Caco-2 (cell line): ENCODE measurements at regions not wholly inside any gene's neighbourhood (a gene's known extent, or its start where the extent isn't known, plus 50 kb on each side); places are given as distances from the start of the nearest gene placed in this dataset.
A peak's percentile ranks its signal among the peaks of the same experiment; 100 is the strongest.
"Not testable (repeated sequence)": the region's sequence is repeated elsewhere in the genome, so short reads cannot be mapped to it uniquely, and the experiment has no call there.

ENCODE experiments used
- BruUV-seq: library from RNA; stranded (reverse); fragments of 400-500 nt; replicated peaks from 2 replicates; lab custom pipeline; 2021; lab: Mats Ljungman, UMichigan
- CTCF ChIA-PET: fragments of 300-600 bp; sonication (Branson Sonifier 250); formaldehyde crosslinking; loops from one replicate; lab custom pipeline; 2022; ENCODE audit warnings: antibody characterized with exemption; lab: Charles Lee
- POLR2A ChIA-PET: fragments of 300-600 bp; sonication (Branson Sonifier 250); formaldehyde crosslinking; loops from one replicate; lab custom pipeline; 2022; ENCODE audit warnings: antibody characterized with exemption; lab: Charles Lee
- DNase-seq, 2 experiments: peaks; one replicate each; pipeline versions ENCODE4 v3.0.0 to v3.0.0-alpha.2; 2020 to 2022
- H3K27me3 ChIP-seq: replicated peaks from 2 replicates; pipeline ENCODE4 v1.6.0; 2011; ENCODE audit warnings: low read length; ENCODE audit not compliant: control insufficient read depth, insufficient read depth
- H3K36me3 ChIP-seq: 2 replicates; pipeline ENCODE4 v1.5.1; 2011; ENCODE audit warnings: low read length; ENCODE audit not compliant: control insufficient read depth, insufficient read depth
- H3K4me1 ChIP-seq: fragments of 250-450 bp; sonication (Bioruptor Pico); 2 replicates; pipeline ENCODE4 v1.5.1; 2020; ENCODE audit warnings: mild to moderate bottlenecking
- H3K4me3 ChIP-seq: 2 replicates; pipeline ENCODE4 v1.5.1; 2011; ENCODE audit warnings: low read depth, mild to moderate bottlenecking, control low read depth, low read length
- H3K9me3 ChIP-seq: fragments of 250-450 bp; sonication (Bioruptor Pico); 2 replicates; pipeline ENCODE4 v1.5.1; 2020; ENCODE audit warnings: mild to moderate bottlenecking, moderate library complexity
- H3K27ac Mint-ChIP-seq: one replicate; pipeline ENCODE4 v1.8.0; 2022; ENCODE audit warnings: mixed read lengths; ENCODE audit not compliant: unreplicated experiment
- H3K27me3 Mint-ChIP-seq: one replicate; pipeline ENCODE4 v1.8.0; 2022; ENCODE audit warnings: mixed read lengths; ENCODE audit not compliant: insufficient read depth, unreplicated experiment
- H3K36me3 Mint-ChIP-seq: one replicate; pipeline ENCODE4 v1.8.0; 2022; ENCODE audit warnings: mild to moderate bottlenecking, mixed read lengths; ENCODE audit not compliant: insufficient read depth, unreplicated experiment
- H3K4me1 Mint-ChIP-seq: one replicate; pipeline ENCODE4 v1.8.0; 2022; ENCODE audit warnings: low read depth, mixed read lengths; ENCODE audit not compliant: unreplicated experiment
- H3K4me3 Mint-ChIP-seq: one replicate; pipeline ENCODE4 v1.8.0; 2022; ENCODE audit warnings: mild to moderate bottlenecking, moderate library complexity, mixed read lengths; ENCODE audit not compliant: unreplicated experiment
- H3K9me3 Mint-ChIP-seq: one replicate; pipeline ENCODE4 v1.8.0; 2022; ENCODE audit warnings: mixed read lengths; ENCODE audit not compliant: unreplicated experiment
- CTCF ChIP-seq, 2 experiments: fragments of 200-600 bp in 1 of 2; IDR thresholded peaks; 1 replicate in 1 of 2; 2 replicates in 1 of 2; pipeline versions ENCODE4 v1.5.1 to v1.8.0; 2011 to 2022; ENCODE audit warnings: antibody characterized with exemption in 1 of 2, control low read depth in 1 of 2, inconsistent platforms in 1 of 2, low read depth in 1 of 2, low read length in 1 of 2, mild to moderate bottlenecking in 1 of 2, moderate library complexity in 1 of 2; ENCODE audit not compliant: insufficient read depth in 1 of 2, severe bottlenecking in 1 of 2, unreplicated experiment in 1 of 2
- intact Hi-C: fragments of 100-400 bp; cut with micrococcal nuclease; formaldehyde crosslinking; loops from one replicate; pipeline ENCODE4 v1.10.0; 2022; ENCODE audit not compliant: unreplicated experiment

- no peak overlapping the region for H3K4me3 Mint-ChIP-seq
- CTCF ChIA-PET = no interaction called here
- no peak for TF ChIP-seq CTCF (IDR thresholded peaks at IDR 0.05; ENCODE audit: insufficient read depth in 1 of 2, low read depth in 1 of 2, low read length in 1 of 2, severe bottlenecking in 1 of 2, unreplicated experiment in 1 of 2)
- POLR2A ChIA-PET = no interaction called here
- no peak for DNase-seq
- no peak overlapping the region for H3K27ac Mint-ChIP-seq
- no peaks in the 10 kb centered on the region for H3K9me3 Mint-ChIP-seq
- H3K27me3 Mint-ChIP-seq = no peaks in the 10 kb centered on the region
- intact Hi-C loops = no loop called here
- H3K9me3 ChIP-seq = no peaks in the 10 kb centered on the region
- no TSS peak for BruUV-seq
- H3K4me1 Mint-ChIP-seq = no peaks in the 10 kb centered on the region
- no peaks in the 10 kb centered on the region for H3K36me3 Mint-ChIP-seq
- H3K36me3 ChIP-seq = no peaks in the 10 kb centered on the region
- no peaks in the 10 kb centered on the region for H3K4me1 ChIP-seq
- H3K27me3 ChIP-seq = no peaks in the 10 kb centered on the region
- no peak overlapping the region for H3K4me3 ChIP-seq
Observed at GRCh38 chr18:73531601-73532000, 616.0 kb downstream of the FBXO15 start.

GRCh38 chr18:73528066-73528465, 619.6 kb downstream of the FBXO15 start:
- Histone ChIP-seq H3K4me3 (no peak overlapping the region), H3K36me3 (no peaks in the 10 kb centered on the region), H3K9me3 (no peaks in the 10 kb centered on the region), H3K4me1 (no peaks in the 10 kb centered on the region), H3K27me3 (no peaks in the 10 kb centered on the region)
- CTCF ChIA-PET = no interaction called here
- no peaks in the 10 kb centered on the region for H3K27me3 Mint-ChIP-seq
- H3K4me1 Mint-ChIP-seq = no peaks in the 10 kb centered on the region
- H3K27ac Mint-ChIP-seq = no peak overlapping the region
- no peaks in the 10 kb centered on the region for H3K9me3 Mint-ChIP-seq
- no peak for TF ChIP-seq CTCF (IDR thresholded peaks at IDR 0.05; ENCODE audit: insufficient read depth in 1 of 2, low read depth in 1 of 2, low read length in 1 of 2, severe bottlenecking in 1 of 2, unreplicated experiment in 1 of 2)
- intact Hi-C loops = no loop called here
- POLR2A ChIA-PET = no interaction called here
- DNase-seq = no peak
- BruUV-seq = no TSS peak
- H3K36me3 Mint-ChIP-seq = no peaks in the 10 kb centered on the region
- no peak overlapping the region for H3K4me3 Mint-ChIP-seq

- POLR2A ChIA-PET = no interaction called here
- Histone ChIP-seq H3K9me3 (no peaks in the 10 kb centered on the region), H3K4me1 (no peaks in the 10 kb centered on the region), H3K27me3 (no peaks in the 10 kb centered on the region), H3K4me3 (no peak overlapping the region), H3K36me3 (no peaks in the 10 kb centered on the region)
- Mint-ChIP-seq H3K4me1 (no peaks in the 10 kb centered on the region), H3K36me3 (no peaks in the 10 kb centered on the region), H3K27me3 (no peaks in the 10 kb centered on the region), H3K9me3 (no peaks in the 10 kb centered on the region), H3K27ac (no peak overlapping the region), H3K4me3 (no peak overlapping the region)
- intact Hi-C loops = no loop called here
- TF ChIP-seq CTCF (IDR thresholded peaks at IDR 0.05; ENCODE audit: insufficient read depth in 1 of 2, low read depth in 1 of 2, low read length in 1 of 2, severe bottlenecking in 1 of 2, unreplicated experiment in 1 of 2) = peak in 1 of 2 experiments; percentile 13
- BruUV-seq = no TSS peak
- peak in 1 of 2 experiments; percentile 3 for DNase-seq
- CTCF ChIA-PET = no interaction called here
Observed at GRCh38 chr18:73520229-73520628, 627.4 kb downstream of the FBXO15 start.

- POLR2A ChIA-PET, BruUV-seq, H3K9me3 Mint-ChIP-seq, H3K4me3 ChIP-seq, H3K36me3 Mint-ChIP-seq, H3K9me3 ChIP-seq, H3K4me1 ChIP-seq, H3K4me1 Mint-ChIP-seq, H3K27me3 Mint-ChIP-seq, CTCF ChIA-PET, intact Hi-C loops, H3K27ac Mint-ChIP-seq, H3K27me3 ChIP-seq, DNase-seq, H3K36me3 ChIP-seq, H3K4me3 Mint-ChIP-seq: not testable (repeated sequence)
Observed at GRCh38 chr18:73516056-73516455, 631.6 kb downstream of the FBXO15 start.
